ENCODE measurements at regions not wholly inside any gene's neighbourhood (a gene's known extent, or its start where the extent isn't known, plus 50 kb on each side); places are given as distances from the start of the nearest gene placed in this dataset.

DNA sequence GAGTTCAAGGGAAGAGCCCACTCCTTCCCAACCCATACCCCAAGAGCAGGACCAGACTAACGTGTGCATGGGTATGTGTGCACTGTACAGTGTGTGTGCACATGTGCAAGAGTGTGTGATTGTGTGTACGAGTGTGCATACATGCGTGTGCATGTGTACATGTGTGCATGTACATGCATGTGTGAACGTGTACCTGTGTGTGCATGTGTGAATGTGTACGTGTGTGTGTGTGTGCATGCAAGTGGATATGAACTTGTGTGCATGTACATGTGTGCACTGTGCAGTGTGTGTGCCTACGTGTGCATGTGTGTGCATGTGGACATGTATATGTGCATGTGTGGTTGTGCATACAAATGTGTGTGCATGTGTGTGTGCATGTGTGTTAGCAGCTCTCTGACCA is 223.1 kb downstream of the RBFOX3 start:
- TF ChIP-seq FOXP1 (CRISPR knock-in tag; IDR thresholded peaks at IDR 0.05; ENCODE audit: borderline replicate concordance), result 0 out of 2 replicates have a peak, but pooled peaks have one; percentile 19
- TF ChIP-seq TP53 (CRISPR knock-in tag; IDR thresholded peaks at IDR 0.05), result no peak
- no peak for ATAC-seq
- Mint-ChIP-seq H3K27ac (no peak overlapping the region), H3K4me1 (peaks cover 6% of the 10 kb centered on the region; the same call in 1 of the 2 replicates), H3K27me3 (ENCODE audit: low read depth) (peaks cover 9% of the 10 kb centered on the region), H3K36me3 (no peaks in the 10 kb centered on the region), H3K9me3 (peaks cover 8% of the 10 kb centered on the region), H3K4me3 (no peak overlapping the region)
- DNase-seq (ENCODE audit: low spot score), result no peak
- CTCF ChIA-PET, result interaction anchor here (0.7 to 6.2 kb wide), 65 partner anchors 8 to 378 kb away, joined by 3 to 109 read pairs (median 5); partner anchors contain the start of genes CANT1 and ENGASE
- POLR2A ChIA-PET, result interaction anchor here (1.0 to 1.2 kb wide), 2 partner anchors 203 to 211 kb away, joined by 3 to 5 read pairs; no protein-coding TSS in a partner anchor

DNA sequence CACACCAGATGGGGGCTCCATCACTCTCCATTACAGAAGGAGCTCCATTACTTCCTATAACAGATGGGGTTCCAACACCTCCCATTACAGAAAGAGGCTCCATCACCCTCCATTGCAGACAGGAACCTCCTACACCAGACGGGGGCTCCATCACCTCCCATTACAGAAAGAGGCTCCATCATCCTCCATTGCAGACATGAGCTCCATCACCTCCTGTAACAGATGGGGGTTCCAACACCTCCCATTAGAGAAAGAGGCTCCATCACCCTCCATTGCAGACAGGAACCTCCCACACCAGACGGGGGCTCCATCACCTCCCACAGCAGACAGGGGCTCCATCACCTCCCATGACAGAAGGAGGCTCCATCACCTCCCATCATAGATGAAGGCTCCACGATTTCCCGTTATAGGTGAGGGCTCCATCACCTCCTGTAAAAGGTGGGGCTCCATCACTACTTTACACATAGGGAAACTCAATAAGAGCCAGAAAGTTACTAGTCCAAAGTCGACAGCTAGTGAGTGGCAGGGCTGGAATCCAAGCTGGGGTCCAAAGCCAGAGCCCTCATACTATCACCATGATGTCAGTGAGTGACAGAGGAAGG is 224.8 kb downstream of the RBFOX3 start:
- Mint-ChIP-seq H3K9me3 (0 out of 2 replicates have a peak, but pooled peaks cover 5% of the 10 kb centered on the region), H3K27ac (no peak overlapping the region), H3K27me3 (ENCODE audit: low read depth) (no peaks in the 10 kb centered on the region; the same call in 1 of the 2 replicates), H3K36me3 (no peaks in the 10 kb centered on the region), H3K4me3 (no peak overlapping the region), H3K4me1 (peaks cover 6% of the 10 kb centered on the region; the same call in 1 of the 2 replicates)
- no peak for ATAC-seq
- POLR2A ChIA-PET, result no interaction called here
- DNase-seq (ENCODE audit: low spot score), result no peak
- TF ChIP-seq, protein P1, sequence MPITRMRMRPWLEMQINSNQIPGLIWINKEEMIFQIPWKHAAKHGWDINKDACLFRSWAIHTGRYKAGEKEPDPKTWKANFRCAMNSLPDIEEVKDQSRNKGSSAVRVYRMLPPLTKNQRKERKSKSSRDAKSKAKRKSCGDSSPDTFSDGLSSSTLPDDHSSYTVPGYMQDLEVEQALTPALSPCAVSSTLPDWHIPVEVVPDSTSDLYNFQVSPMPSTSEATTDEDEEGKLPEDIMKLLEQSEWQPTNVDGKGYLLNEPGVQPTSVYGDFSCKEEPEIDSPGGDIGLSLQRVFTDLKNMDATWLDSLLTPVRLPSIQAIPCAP (CRISPR knock-in tag; IDR thresholded peaks at IDR 0.05), result no peak
- TF ChIP-seq ZNF416 (CRISPR knock-in tag; IDR thresholded peaks at IDR 0.05), result no peak
- CTCF ChIA-PET, result interaction anchor here (1.3 to 1.7 kb wide), 3 partner anchors 7 to 198 kb away, joined by 3 to 6 read pairs (median 5); no protein-coding TSS in a partner anchor

DNA sequence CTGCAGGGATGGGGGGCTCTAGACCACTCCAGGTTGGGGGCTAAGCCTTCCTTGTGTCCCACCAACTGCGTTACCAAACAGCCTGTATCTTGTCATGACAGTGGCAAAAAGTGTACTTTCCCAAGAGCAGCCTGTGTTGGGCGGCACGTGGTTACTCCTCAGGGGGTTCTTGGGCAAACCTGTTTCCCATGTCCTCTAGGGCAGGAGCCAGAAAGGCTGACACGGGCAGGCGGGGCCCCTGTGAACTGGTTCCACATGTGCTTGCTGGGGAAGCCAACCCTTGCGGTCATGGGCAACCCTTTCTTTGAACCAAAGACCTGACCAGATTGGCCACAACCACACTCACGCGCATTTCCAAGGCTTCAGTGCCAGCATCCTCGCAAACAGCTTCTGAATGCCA is 228.5 kb downstream of the RBFOX3 start:
- DNase-seq (ENCODE audit: low spot score) (no peak), ATAC-seq (no peak)
- TF ChIP-seq OVOL2 (CRISPR knock-in tag; IDR thresholded peaks at IDR 0.05; ENCODE audit: borderline replicate concordance), result no peak
- no peak for TF ChIP-seq ATF1 (CRISPR knock-in tag; IDR thresholded peaks at IDR 0.05)
- TF ChIP-seq FOXP1 (CRISPR knock-in tag; IDR thresholded peaks at IDR 0.05; ENCODE audit: borderline replicate concordance), result no peak
- TF ChIP-seq NR2C2 (CRISPR knock-in tag; IDR thresholded peaks at IDR 0.05), result no peak
- TF ChIP-seq SP1 (CRISPR knock-in tag; conservative IDR thresholded peaks at IDR 0.05), result no peak
- no peak for TF ChIP-seq CBFB (CRISPR knock-in tag; IDR thresholded peaks at IDR 0.05; ENCODE audit: low read depth)
- TF ChIP-seq, protein P2, sequence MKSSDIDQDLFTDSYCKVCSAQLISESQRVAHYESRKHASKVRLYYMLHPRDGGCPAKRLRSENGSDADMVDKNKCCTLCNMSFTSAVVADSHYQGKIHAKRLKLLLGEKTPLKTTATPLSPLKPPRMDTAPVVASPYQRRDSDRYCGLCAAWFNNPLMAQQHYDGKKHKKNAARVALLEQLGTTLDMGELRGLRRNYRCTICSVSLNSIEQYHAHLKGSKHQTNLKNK (CRISPR knock-in tag; IDR thresholded peaks at IDR 0.05), result no peak
- TF ChIP-seq, protein P3, sequence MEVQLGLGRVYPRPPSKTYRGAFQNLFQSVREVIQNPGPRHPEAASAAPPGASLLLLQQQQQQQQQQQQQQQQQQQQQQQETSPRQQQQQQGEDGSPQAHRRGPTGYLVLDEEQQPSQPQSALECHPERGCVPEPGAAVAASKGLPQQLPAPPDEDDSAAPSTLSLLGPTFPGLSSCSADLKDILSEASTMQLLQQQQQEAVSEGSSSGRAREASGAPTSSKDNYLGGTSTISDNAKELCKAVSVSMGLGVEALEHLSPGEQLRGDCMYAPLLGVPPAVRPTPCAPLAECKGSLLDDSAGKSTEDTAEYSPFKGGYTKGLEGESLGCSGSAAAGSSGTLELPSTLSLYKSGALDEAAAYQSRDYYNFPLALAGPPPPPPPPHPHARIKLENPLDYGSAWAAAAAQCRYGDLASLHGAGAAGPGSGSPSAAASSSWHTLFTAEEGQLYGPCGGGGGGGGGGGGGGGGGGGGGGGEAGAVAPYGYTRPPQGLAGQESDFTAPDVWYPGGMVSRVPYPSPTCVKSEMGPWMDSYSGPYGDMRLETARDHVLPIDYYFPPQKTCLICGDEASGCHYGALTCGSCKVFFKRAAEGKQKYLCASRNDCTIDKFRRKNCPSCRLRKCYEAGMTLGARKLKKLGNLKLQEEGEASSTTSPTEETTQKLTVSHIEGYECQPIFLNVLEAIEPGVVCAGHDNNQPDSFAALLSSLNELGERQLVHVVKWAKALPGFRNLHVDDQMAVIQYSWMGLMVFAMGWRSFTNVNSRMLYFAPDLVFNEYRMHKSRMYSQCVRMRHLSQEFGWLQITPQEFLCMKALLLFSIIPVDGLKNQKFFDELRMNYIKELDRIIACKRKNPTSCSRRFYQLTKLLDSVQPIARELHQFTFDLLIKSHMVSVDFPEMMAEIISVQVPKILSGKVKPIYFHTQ (CRISPR knock-in tag; IDR thresholded peaks at IDR 0.05), result no peak
- TF ChIP-seq IRF2 (CRISPR knock-in tag; IDR thresholded peaks at IDR 0.05; ENCODE audit: borderline replicate concordance, low read depth), result no peak
- TF ChIP-seq ZNF671 (CRISPR knock-in tag; IDR thresholded peaks at IDR 0.05), result no peak
- TF ChIP-seq RELA (CRISPR knock-in tag; IDR thresholded peaks at IDR 0.05; ENCODE audit: borderline replicate concordance), result no peak
- no peak for TF ChIP-seq ZNF138 (CRISPR knock-in tag; conservative IDR thresholded peaks at IDR 0.05)
- TF ChIP-seq ZNF232 (CRISPR knock-in tag; IDR thresholded peaks at IDR 0.05), result no peak
- H3K27ac Mint-ChIP-seq, result no peak overlapping the region
- no peaks in the 10 kb centered on the region for H3K4me1 Mint-ChIP-seq
- 0 out of 2 replicates have a peak, but pooled peaks cover 5% of the 10 kb centered on the region for H3K9me3 Mint-ChIP-seq
- no peaks in the 10 kb centered on the region for H3K36me3 Mint-ChIP-seq
- no peak overlapping the region for H3K4me3 Mint-ChIP-seq
- H3K27me3 Mint-ChIP-seq (ENCODE audit: low read depth), result no peaks in the 10 kb centered on the region
- CTCF ChIA-PET, result interaction anchor here (0.7 to 1.5 kb wide), 2 partner anchors 11 to 18 kb away, joined by 3 to 7 read pairs; no protein-coding TSS in a partner anchor
- POLR2A ChIA-PET, result no interaction called here

All from WTC11 (cell line).